SK-N-MC (cell line): ENCODE measurements at regions not wholly inside any gene's neighbourhood (a gene's known extent, or its start where the extent isn't known, plus 50 kb on each side); places are given as distances from the start of the nearest gene placed in this dataset.

Experiments
- DNase-seq: peaks from one replicate; pipeline ENCODE4 v3.0.0-alpha.2; 2011; ENCODE audit warnings: low read depth, low spot score
- H3K27ac ChIP-seq: fragments of 200-600 bp; sonication (generic); 2 replicates; pipeline ENCODE4 v1.5.1; 2016; ENCODE audit warnings: mixed run types
- H3K36me3 ChIP-seq: fragments of 200-600 bp; sonication (generic); 2 replicates; pipeline ENCODE4 v1.6.1; 2017; ENCODE audit warnings: antibody characterized with exemption, low read length, mixed read lengths; ENCODE audit not compliant: insufficient read depth
- H3K4me3 ChIP-seq: fragments of 200-600 bp; sonication (generic); 2 replicates; pipeline ENCODE4 v1.5.1; 2016
- H3K9ac ChIP-seq: fragments of 200-600 bp; sonication (generic); 2 replicates; pipeline ENCODE4 v1.8.0; 2017; ENCODE audit warnings: mixed run types, mixed read lengths; ENCODE audit not compliant: insufficient read length
- H3K9me3 ChIP-seq: fragments of 200-600 bp; sonication (generic); 2 replicates; pipeline ENCODE4 v1.6.1; 2017; ENCODE audit warnings: low read depth, mild to moderate bottlenecking, antibody characterized with exemption, low read length, moderate library complexity, mixed read lengths
- EZH2 ChIP-seq: fragments of 200-600 bp; sonication (generic); IDR thresholded peaks from one replicate; pipeline ENCODE4 v1.6.1; 2017; ENCODE audit warnings: antibody characterized with exemption
- FOXP2 ChIP-seq: optimal IDR thresholded peaks from 2 replicates; pipeline ENCODE3; 2011; ENCODE audit warnings: mild to moderate bottlenecking, moderate library complexity; ENCODE audit not compliant: insufficient read depth; ENCODE audit errors: extremely low read length, control extremely low read depth
- POLR2AphosphoS5 ChIP-seq: IDR thresholded peaks from 2 replicates; pipeline ENCODE4 v1.6.1; 2012; ENCODE audit warnings: mild to moderate bottlenecking, low read depth, low read length, borderline replicate concordance

GRCh38 chr18:67367540-67367939, 149.0 kb downstream of the DSEL start:
- no peak overlapping the region for H3K4me3 ChIP-seq
- TF ChIP-seq FOXP2 (no peak), EZH2 (no peak), POLR2AphosphoS5 (no peak)
- no peaks in the 10 kb centered on the region for H3K36me3 ChIP-seq
- no peak overlapping the region for H3K27ac ChIP-seq
- no peak for DNase-seq
- H3K9ac ChIP-seq, result no peak overlapping the region
- H3K9me3 ChIP-seq, result no peaks in the 10 kb centered on the region

GRCh38 chr18:67363694-67364093, 152.8 kb downstream of the DSEL start:
- DNase-seq, result no peak
- Histone ChIP-seq H3K36me3 (no peaks in the 10 kb centered on the region), H3K4me3 (no peak overlapping the region), H3K9me3 (no peaks in the 10 kb centered on the region), H3K27ac (no peak overlapping the region), H3K9ac (no peak overlapping the region)
- TF ChIP-seq POLR2AphosphoS5 (no peak), FOXP2 (no peak), EZH2 (no peak)

GRCh38 chr18:67362906-67363305, 153.6 kb downstream of the DSEL start:
- no peak for DNase-seq
- no peaks in the 10 kb centered on the region for H3K9me3 ChIP-seq
- H3K36me3 ChIP-seq, result no peaks in the 10 kb centered on the region
- H3K27ac ChIP-seq, result no peak overlapping the region
- no peak overlapping the region for H3K4me3 ChIP-seq
- TF ChIP-seq FOXP2 (no peak), EZH2 (no peak), POLR2AphosphoS5 (no peak)
- no peak overlapping the region for H3K9ac ChIP-seq

- Histone ChIP-seq H3K27ac (no peak overlapping the region), H3K9me3 (no peaks in the 10 kb centered on the region), H3K9ac (peak overlapping the region; percentile 20), H3K4me3 (peak overlapping the region; percentile 32; the same call in 1 of the 2 replicates), H3K36me3 (no peaks in the 10 kb centered on the region)
- TF ChIP-seq POLR2AphosphoS5 (no peak; the same call in 1 of the 2 replicates), FOXP2 (no peak), EZH2 (no peak)
- DNase-seq, result peak; percentile 65
Observed at GRCh38 chr18:67359873-67360838, 156.4 kb downstream of the DSEL start.

GRCh38 chr18:67358947-67359346, 157.6 kb downstream of the DSEL start:
- TF ChIP-seq FOXP2 (no peak), EZH2 (no peak), POLR2AphosphoS5 (no peak)
- no peaks in the 10 kb centered on the region for H3K9me3 ChIP-seq
- no peaks in the 10 kb centered on the region for H3K36me3 ChIP-seq
- H3K27ac ChIP-seq, result no peak overlapping the region
- no peak overlapping the region for H3K9ac ChIP-seq
- DNase-seq, result no peak
- no peak overlapping the region for H3K4me3 ChIP-seq

- Histone ChIP-seq H3K4me3 (no peak overlapping the region), H3K36me3 (no peaks in the 10 kb centered on the region), H3K9ac (no peak overlapping the region), H3K27ac (no peak overlapping the region), H3K9me3 (no peaks in the 10 kb centered on the region)
- TF ChIP-seq EZH2, result no peak
- no peak for TF ChIP-seq FOXP2
- TF ChIP-seq POLR2AphosphoS5, result no peak
- DNase-seq, result no peak
Observed at GRCh38 chr18:67354692-67355091, 161.8 kb downstream of the DSEL start.

GRCh38 chr18:67354091-67354490, 162.4 kb downstream of the DSEL start:
- DNase-seq, result no peak
- no peak for TF ChIP-seq POLR2AphosphoS5
- no peak for TF ChIP-seq FOXP2
- no peaks in the 10 kb centered on the region for H3K36me3 ChIP-seq
- H3K27ac ChIP-seq, result no peak overlapping the region
- H3K9ac ChIP-seq, result no peak overlapping the region
- H3K4me3 ChIP-seq, result no peak overlapping the region
- H3K9me3 ChIP-seq, result no peaks in the 10 kb centered on the region

GRCh38 chr18:67347438-67347837, 169.1 kb downstream of the DSEL start:
- H3K36me3 ChIP-seq, result no peaks in the 10 kb centered on the region
- no peak for TF ChIP-seq POLR2AphosphoS5
- no peak for TF ChIP-seq EZH2
- no peak for TF ChIP-seq FOXP2
- no peak overlapping the region for H3K9ac ChIP-seq
- no peak overlapping the region for H3K4me3 ChIP-seq
- DNase-seq, result no peak
- H3K27ac ChIP-seq, result no peak overlapping the region
- no peaks in the 10 kb centered on the region for H3K9me3 ChIP-seq
